ENCODE measurements at regions not wholly inside any gene's neighbourhood (a gene's known extent, or its start where the extent isn't known, plus 50 kb on each side); places are given as distances from the start of the nearest gene placed in this dataset.
A peak's percentile ranks its signal among the peaks of the same experiment; 100 is the strongest.

GRCh38 chr4:17325098-17325497 lies 186.8 kb downstream of the QDPR start:
- no peak for DNase-seq
- Histone ChIP-seq H3K9me3 (ENCODE audit: control insufficient read depth, low read depth, low read length) (no peaks in the 10 kb centered on the region), H3K36me3 (ENCODE audit: control insufficient read depth, insufficient read depth, low read length) (no peaks in the 10 kb centered on the region), H3K4me1 (ENCODE audit: control insufficient read depth, insufficient read depth, low read length) (no peaks in the 10 kb centered on the region), H3K4me3 (ENCODE audit: low read length) (no peak overlapping the region), H3K27ac (ENCODE audit: low read length) (no peak overlapping the region), H3K27me3 (ENCODE audit: control insufficient read depth, insufficient read depth, low read length) (no peaks in the 10 kb centered on the region)
- WGBS (ENCODE audit: insufficient coverage, low lambda C conversion rate) = no CpG with 5 or more reads among the region's 2 CpGs

- H3K36me3 ChIP-seq (ENCODE audit: control insufficient read depth, insufficient read depth, low read length) = no peaks in the 10 kb centered on the region
- WGBS (ENCODE audit: insufficient coverage, low lambda C conversion rate) = 36% methylated on average over 2 of the region's 11 CpGs
- no peaks in the 10 kb centered on the region for H3K9me3 ChIP-seq (ENCODE audit: control insufficient read depth, low read depth, low read length)
- no peak overlapping the region for H3K4me3 ChIP-seq (ENCODE audit: low read length)
- H3K27me3 ChIP-seq (ENCODE audit: control insufficient read depth, insufficient read depth, low read length) = no peaks in the 10 kb centered on the region
- H3K4me1 ChIP-seq (ENCODE audit: control insufficient read depth, insufficient read depth, low read length) = no peaks in the 10 kb centered on the region
- no peak overlapping the region for H3K27ac ChIP-seq (ENCODE audit: low read length)
- peak in 1 of 2 donors; percentile 22 for DNase-seq
These were observed 187.5 kb downstream of the QDPR start for GRCh38 chr4:17324386-17324830.

GRCh38 chr4:17323554-17324385 lies 188.1 kb downstream of the QDPR start:
- H3K36me3 ChIP-seq (ENCODE audit: control insufficient read depth, insufficient read depth, low read length) = no peaks in the 10 kb centered on the region
- no peaks in the 10 kb centered on the region for H3K9me3 ChIP-seq (ENCODE audit: control insufficient read depth, low read depth, low read length)
- no peak overlapping the region for H3K4me3 ChIP-seq (ENCODE audit: low read length)
- peak in 1 of 2 donors; percentile 8 for DNase-seq
- H3K4me1 ChIP-seq (ENCODE audit: control insufficient read depth, insufficient read depth, low read length) = no peaks in the 10 kb centered on the region
- no peaks in the 10 kb centered on the region for H3K27me3 ChIP-seq (ENCODE audit: control insufficient read depth, insufficient read depth, low read length)
- H3K27ac ChIP-seq (ENCODE audit: low read length) = no peak overlapping the region
- WGBS (ENCODE audit: insufficient coverage, low lambda C conversion rate) = 60% methylated on average over 3 of the region's 10 CpGs

- no peak overlapping the region for H3K27ac ChIP-seq (ENCODE audit: low read length)
- H3K4me1 ChIP-seq (ENCODE audit: control insufficient read depth, insufficient read depth, low read length) = no peaks in the 10 kb centered on the region
- H3K9me3 ChIP-seq (ENCODE audit: control insufficient read depth, low read depth, low read length) = no peaks in the 10 kb centered on the region
- no peak for DNase-seq
- no peaks in the 10 kb centered on the region for H3K27me3 ChIP-seq (ENCODE audit: control insufficient read depth, insufficient read depth, low read length)
- H3K4me3 ChIP-seq (ENCODE audit: low read length) = no peak overlapping the region
- H3K36me3 ChIP-seq (ENCODE audit: control insufficient read depth, insufficient read depth, low read length) = no peaks in the 10 kb centered on the region
These were observed 189.4 kb downstream of the QDPR start for GRCh38 chr4:17322514-17322913.

- H3K27me3 ChIP-seq (ENCODE audit: control insufficient read depth, insufficient read depth, low read length) = no peaks in the 10 kb centered on the region
- no peak overlapping the region for H3K27ac ChIP-seq (ENCODE audit: low read length)
- no peaks in the 10 kb centered on the region for H3K4me1 ChIP-seq (ENCODE audit: control insufficient read depth, insufficient read depth, low read length)
- no peak overlapping the region for H3K4me3 ChIP-seq (ENCODE audit: low read length)
- no peaks in the 10 kb centered on the region for H3K36me3 ChIP-seq (ENCODE audit: control insufficient read depth, insufficient read depth, low read length)
- WGBS (ENCODE audit: insufficient coverage, low lambda C conversion rate) = 77% methylated on average over 3 of the region's 6 CpGs
- no peak for DNase-seq
- no peaks in the 10 kb centered on the region for H3K9me3 ChIP-seq (ENCODE audit: control insufficient read depth, low read depth, low read length)
These were observed 191.8 kb downstream of the QDPR start for GRCh38 chr4:17320046-17320445.

- Histone ChIP-seq H3K9me3 (ENCODE audit: control insufficient read depth, low read depth, low read length) (no peaks in the 10 kb centered on the region), H3K27ac (ENCODE audit: low read length) (no peak overlapping the region)
- WGBS (ENCODE audit: insufficient coverage, low lambda C conversion rate) = 64% methylated on average over 3 of the region's 5 CpGs
These were observed 194.4 kb downstream of the QDPR start for GRCh38 chr4:17317526-17317925.

GRCh38 chr4:17316566-17316965 lies 195.3 kb downstream of the QDPR start:
- 100% methylated on average over 1 of the region's 1 CpG for WGBS (ENCODE audit: insufficient coverage, low lambda C conversion rate)
- Histone ChIP-seq H3K4me3 (ENCODE audit: low read length) (no peak overlapping the region), H3K9me3 (ENCODE audit: control insufficient read depth, low read depth, low read length) (no peaks in the 10 kb centered on the region), H3K27ac (ENCODE audit: low read length) (no peak overlapping the region), H3K36me3 (ENCODE audit: control insufficient read depth, insufficient read depth, low read length) (no peaks in the 10 kb centered on the region), H3K27me3 (ENCODE audit: control insufficient read depth, insufficient read depth, low read length) (no peaks in the 10 kb centered on the region), H3K4me1 (ENCODE audit: control insufficient read depth, insufficient read depth, low read length) (no peaks in the 10 kb centered on the region)
- DNase-seq = no peak

More at GRCh38 chr4:17317526-17317925, 194.4 kb downstream of the QDPR start:
- DNase-seq = no peak
- Histone ChIP-seq H3K4me3 (ENCODE audit: low read length) (no peak overlapping the region), H3K27me3 (ENCODE audit: control insufficient read depth, insufficient read depth, low read length) (no peaks in the 10 kb centered on the region), H3K4me1 (ENCODE audit: control insufficient read depth, insufficient read depth, low read length) (no peaks in the 10 kb centered on the region), H3K36me3 (ENCODE audit: control insufficient read depth, insufficient read depth, low read length) (no peaks in the 10 kb centered on the region)

- DNase-seq = no peak
- Histone ChIP-seq H3K27me3 (ENCODE audit: control insufficient read depth, insufficient read depth, low read length) (no peaks in the 10 kb centered on the region), H3K36me3 (ENCODE audit: control insufficient read depth, insufficient read depth, low read length) (no peaks in the 10 kb centered on the region)
These were observed 196.4 kb downstream of the QDPR start for GRCh38 chr4:17315459-17315858.

GRCh38 chr4:17313194-17313593 lies 198.7 kb downstream of the QDPR start:
- WGBS (ENCODE audit: insufficient coverage, low lambda C conversion rate) = 86% methylated on average over 1 of the region's 2 CpGs

More at GRCh38 chr4:17315459-17315858, 196.4 kb downstream of the QDPR start:
- H3K4me3 ChIP-seq (ENCODE audit: low read length) = no peak overlapping the region
- H3K27ac ChIP-seq (ENCODE audit: low read length) = no peak overlapping the region
- H3K9me3 ChIP-seq (ENCODE audit: control insufficient read depth, low read depth, low read length) = no peaks in the 10 kb centered on the region
- no peaks in the 10 kb centered on the region for H3K4me1 ChIP-seq (ENCODE audit: control insufficient read depth, insufficient read depth, low read length)

GRCh38 chr4:17310269-17310652 lies 201.6 kb downstream of the QDPR start:
- Histone ChIP-seq H3K27ac (ENCODE audit: low read length) (no peak overlapping the region), H3K9me3 (ENCODE audit: control insufficient read depth, low read depth, low read length) (no peaks in the 10 kb centered on the region), H3K36me3 (ENCODE audit: control insufficient read depth, insufficient read depth, low read length) (no peaks in the 10 kb centered on the region), H3K4me3 (ENCODE audit: low read length) (no peak overlapping the region), H3K27me3 (ENCODE audit: control insufficient read depth, insufficient read depth, low read length) (no peaks in the 10 kb centered on the region), H3K4me1 (ENCODE audit: control insufficient read depth, insufficient read depth, low read length) (no peaks in the 10 kb centered on the region)
- DNase-seq = no peak
- no CpG with 5 or more reads among the region's 1 CpG for WGBS (ENCODE audit: insufficient coverage, low lambda C conversion rate)

More at GRCh38 chr4:17313194-17313593, 198.7 kb downstream of the QDPR start:
- Histone ChIP-seq H3K27me3 (ENCODE audit: control insufficient read depth, insufficient read depth, low read length) (no peaks in the 10 kb centered on the region), H3K4me1 (ENCODE audit: control insufficient read depth, insufficient read depth, low read length) (no peaks in the 10 kb centered on the region), H3K9me3 (ENCODE audit: control insufficient read depth, low read depth, low read length) (no peaks in the 10 kb centered on the region), H3K27ac (ENCODE audit: low read length) (no peak overlapping the region), H3K36me3 (ENCODE audit: control insufficient read depth, insufficient read depth, low read length) (no peaks in the 10 kb centered on the region), H3K4me3 (ENCODE audit: low read length) (no peak overlapping the region)
- no peak for DNase-seq
